Fibroblast of pulmonary artery (primary cell): ENCODE measurements at regions not wholly inside any gene's neighbourhood (a gene's known extent, or its start where the extent isn't known, plus 50 kb on each side); places are given as distances from the start of the nearest gene placed in this dataset.

Experiments
- DNase-seq: peaks from one replicate; pipeline ENCODE4 v3.0.0-alpha.2; 2010; ENCODE audit warnings: low read depth
- H3K4me3 ChIP-seq: replicated peaks from 2 replicates; pipeline ENCODE4 v1.5.1; 2011; ENCODE audit warnings: low read depth, mild to moderate bottlenecking, control low read depth, low read length, moderate library complexity
- TF ChIP-seq, protein P1 (sequence below): IDR thresholded peaks from 2 replicates; pipeline ENCODE4 v1.5.1; 2011; ENCODE audit warnings: mild to moderate bottlenecking, control low read depth, low read length, inconsistent platforms; ENCODE audit errors: missing control alignments

DNA sequence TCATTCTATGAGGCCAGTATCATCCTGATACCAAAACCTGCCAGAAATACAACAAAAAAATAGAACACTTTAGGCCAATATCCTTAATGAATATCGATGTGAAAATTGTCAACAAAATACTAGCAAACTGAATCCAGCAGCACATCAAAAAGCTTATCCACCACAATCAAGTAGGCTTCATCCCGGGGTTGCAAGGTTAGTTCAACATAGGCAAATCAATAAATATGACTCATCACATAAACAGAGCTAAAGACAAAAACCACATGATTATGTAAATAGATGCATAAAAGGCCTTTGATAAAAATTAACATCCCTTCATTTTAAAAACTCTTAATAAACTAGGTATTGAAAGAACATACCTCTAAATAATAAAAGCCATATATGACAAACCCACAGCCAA is 403.2 kb upstream of the AZI2 start:
- DNase-seq: no peak
- no peak overlapping the region for H3K4me3 ChIP-seq
- TF ChIP-seq, protein P1, sequence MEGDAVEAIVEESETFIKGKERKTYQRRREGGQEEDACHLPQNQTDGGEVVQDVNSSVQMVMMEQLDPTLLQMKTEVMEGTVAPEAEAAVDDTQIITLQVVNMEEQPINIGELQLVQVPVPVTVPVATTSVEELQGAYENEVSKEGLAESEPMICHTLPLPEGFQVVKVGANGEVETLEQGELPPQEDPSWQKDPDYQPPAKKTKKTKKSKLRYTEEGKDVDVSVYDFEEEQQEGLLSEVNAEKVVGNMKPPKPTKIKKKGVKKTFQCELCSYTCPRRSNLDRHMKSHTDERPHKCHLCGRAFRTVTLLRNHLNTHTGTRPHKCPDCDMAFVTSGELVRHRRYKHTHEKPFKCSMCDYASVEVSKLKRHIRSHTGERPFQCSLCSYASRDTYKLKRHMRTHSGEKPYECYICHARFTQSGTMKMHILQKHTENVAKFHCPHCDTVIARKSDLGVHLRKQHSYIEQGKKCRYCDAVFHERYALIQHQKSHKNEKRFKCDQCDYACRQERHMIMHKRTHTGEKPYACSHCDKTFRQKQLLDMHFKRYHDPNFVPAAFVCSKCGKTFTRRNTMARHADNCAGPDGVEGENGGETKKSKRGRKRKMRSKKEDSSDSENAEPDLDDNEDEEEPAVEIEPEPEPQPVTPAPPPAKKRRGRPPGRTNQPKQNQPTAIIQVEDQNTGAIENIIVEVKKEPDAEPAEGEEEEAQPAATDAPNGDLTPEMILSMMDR: no peak

GRCh38 chr3:28752290-28752689 is 403.7 kb upstream of the AZI2 start:
- TF ChIP-seq, protein P1: no peak
- DNase-seq: no peak
- H3K4me3 ChIP-seq: no peak overlapping the region

GRCh38 chr3:28756056-28756455 is 407.4 kb upstream of the AZI2 start:
- no peak for DNase-seq
- TF ChIP-seq, protein P1: no peak
- no peak overlapping the region for H3K4me3 ChIP-seq

GRCh38 chr3:28758115-28758514 is 409.5 kb upstream of the AZI2 start:
- no peak overlapping the region for H3K4me3 ChIP-seq
- DNase-seq: no peak
- TF ChIP-seq, protein P1: no peak

GRCh38 chr3:28761375-28761774 is 412.8 kb upstream of the AZI2 start:
- no peak for DNase-seq
- no peak overlapping the region for H3K4me3 ChIP-seq
- TF ChIP-seq, protein P1: no peak

DNA sequence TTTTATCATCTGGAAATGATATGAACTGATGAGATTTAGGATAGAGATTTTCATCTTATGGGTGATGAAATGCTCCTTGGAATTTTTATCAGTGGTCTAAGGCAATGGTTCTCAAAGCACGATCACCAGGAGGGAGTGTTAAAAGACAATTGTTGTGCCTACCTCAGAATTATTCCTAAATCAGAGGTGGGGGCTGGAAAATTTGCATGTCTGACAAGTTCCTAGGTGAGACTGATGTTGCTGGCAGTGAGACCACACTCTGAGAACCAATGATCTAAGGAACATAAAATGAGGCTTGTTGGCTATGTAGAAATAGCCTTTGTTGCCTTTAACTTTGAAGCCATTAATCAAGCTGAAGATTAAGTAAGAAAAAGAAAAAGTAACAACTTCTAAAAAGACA is 416.6 kb upstream of the AZI2 start:
- H3K4me3 ChIP-seq: no peak overlapping the region
- no peak for DNase-seq
- TF ChIP-seq, protein P1: no peak

DNA sequence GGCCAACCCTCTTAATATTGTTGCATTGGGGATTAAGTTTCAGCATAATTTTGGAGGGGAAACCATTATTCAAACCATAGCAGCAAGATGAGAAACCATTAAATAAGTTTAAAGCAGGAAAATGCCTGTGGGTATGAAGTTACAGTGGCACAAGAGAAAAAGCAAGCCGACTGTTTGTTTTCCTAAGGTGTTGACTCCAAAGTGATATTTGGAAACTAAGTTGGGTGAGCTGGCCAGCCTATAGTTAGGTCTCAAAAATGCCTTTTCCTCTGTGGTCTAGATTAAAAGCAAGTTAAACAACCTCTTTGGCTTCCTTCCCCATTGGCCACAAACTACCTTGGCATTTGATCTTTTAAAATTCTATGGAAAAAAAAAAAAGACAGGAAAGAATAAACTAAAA is 419.8 kb upstream of the AZI2 start:
- no peak for DNase-seq
- no peak overlapping the region for H3K4me3 ChIP-seq
- TF ChIP-seq, protein P1: no peak
